ENCODE measurements at regions not wholly inside any gene's neighbourhood (a gene's known extent, or its start where the extent isn't known, plus 50 kb on each side); places are given as distances from the start of the nearest gene placed in this dataset.

- Mint-ChIP-seq H3K4me3 (ENCODE audit: unreplicated experiment) (no peak overlapping the region), H3K27me3 (ENCODE audit: insufficient read depth, unreplicated experiment) (no peaks in the 10 kb centered on the region), H3K36me3 (ENCODE audit: insufficient read depth, unreplicated experiment) (no peaks in the 10 kb centered on the region), H3K9me3 (ENCODE audit: unreplicated experiment) (peaks cover 15% of the 10 kb centered on the region), H3K27ac (ENCODE audit: unreplicated experiment) (no peak overlapping the region), H3K4me1 (ENCODE audit: low read depth, unreplicated experiment) (no peaks in the 10 kb centered on the region)
- TF ChIP-seq CTCF (IDR thresholded peaks at IDR 0.05; ENCODE audit: insufficient read depth in 1 of 2, low read depth in 1 of 2, low read length in 1 of 2, severe bottlenecking in 1 of 2, unreplicated experiment in 1 of 2): no peak
- Histone ChIP-seq H3K4me3 (ENCODE audit: low read depth, low read length) (no peak overlapping the region), H3K4me1 (no peaks in the 10 kb centered on the region), H3K36me3 (ENCODE audit: control insufficient read depth, insufficient read depth, low read length) (no peaks in the 10 kb centered on the region), H3K9me3 (peaks cover 4% of the 10 kb centered on the region; the same call in 1 of the 2 replicates), H3K27me3 (replicated peaks; ENCODE audit: control insufficient read depth, insufficient read depth, low read length) (no peaks in the 10 kb centered on the region)
- intact Hi-C loops (cut with micrococcal nuclease; ENCODE audit: unreplicated experiment): no loop called here
- DNase-seq: no peak
- ChIA-PET CTCF (no interaction called here), POLR2A (no interaction called here)
- BruUV-seq (replicated peaks): no TSS peak
These were observed 916.6 kb upstream of the CELF2 start for GRCh38 chr10:10101106-10101505.

DNA sequence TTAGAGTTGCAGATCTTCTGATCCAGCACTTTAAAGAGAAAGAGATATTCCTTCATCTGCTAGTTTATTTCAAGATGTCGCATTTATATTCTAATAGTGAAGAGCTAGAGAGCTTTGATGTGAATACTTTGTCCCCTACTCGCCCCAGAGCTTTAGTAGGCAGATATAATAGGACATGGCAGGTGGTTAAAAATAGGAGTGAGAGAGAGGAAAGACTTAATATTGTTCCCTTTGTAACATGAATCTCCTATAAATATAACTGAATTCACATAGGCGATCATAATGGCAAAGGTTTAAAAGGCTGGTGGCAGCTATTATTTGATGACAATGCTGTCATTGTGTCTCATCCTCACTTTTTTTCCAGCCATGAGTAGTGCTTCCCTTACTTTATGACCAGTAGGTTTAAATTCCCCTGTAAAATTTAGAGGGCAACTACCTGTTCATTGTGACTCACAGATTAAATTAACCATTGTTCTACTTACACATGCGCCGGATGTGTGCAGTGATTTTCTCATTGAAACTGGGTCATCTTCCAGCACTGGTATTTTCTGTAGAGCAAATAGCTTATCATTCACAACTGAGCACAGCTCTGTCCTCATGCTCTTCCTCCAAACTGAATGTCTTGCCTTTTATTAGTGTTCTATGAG, 906.7 kb upstream of the CELF2 start:
- no TSS peak for BruUV-seq (replicated peaks)
- Histone ChIP-seq H3K27me3 (replicated peaks; ENCODE audit: control insufficient read depth, insufficient read depth, low read length) (no peaks in the 10 kb centered on the region), H3K36me3 (ENCODE audit: control insufficient read depth, insufficient read depth, low read length) (no peaks in the 10 kb centered on the region), H3K4me3 (ENCODE audit: low read depth, low read length) (no peak overlapping the region), H3K4me1 (no peaks in the 10 kb centered on the region), H3K9me3 (0 out of 2 replicates have a peak, but pooled peaks cover 3% of the 10 kb centered on the region)
- POLR2A ChIA-PET: no interaction called here
- H3K27me3 Mint-ChIP-seq (ENCODE audit: insufficient read depth, unreplicated experiment): no peaks in the 10 kb centered on the region
- no peak overlapping the region for H3K4me3 Mint-ChIP-seq (ENCODE audit: unreplicated experiment)
- no peaks in the 10 kb centered on the region for H3K4me1 Mint-ChIP-seq (ENCODE audit: low read depth, unreplicated experiment)
- no peak for TF ChIP-seq CTCF (IDR thresholded peaks at IDR 0.05; ENCODE audit: insufficient read depth in 1 of 2, low read depth in 1 of 2, low read length in 1 of 2, severe bottlenecking in 1 of 2, unreplicated experiment in 1 of 2)
- no peak for DNase-seq
- CTCF ChIA-PET: no interaction called here
- peaks cover 18% of the 10 kb centered on the region for H3K9me3 Mint-ChIP-seq (ENCODE audit: unreplicated experiment)
- H3K36me3 Mint-ChIP-seq (ENCODE audit: insufficient read depth, unreplicated experiment): no peaks in the 10 kb centered on the region
- no peak overlapping the region for H3K27ac Mint-ChIP-seq (ENCODE audit: unreplicated experiment)
- intact Hi-C loops (cut with micrococcal nuclease; ENCODE audit: unreplicated experiment): no loop called here

DNA sequence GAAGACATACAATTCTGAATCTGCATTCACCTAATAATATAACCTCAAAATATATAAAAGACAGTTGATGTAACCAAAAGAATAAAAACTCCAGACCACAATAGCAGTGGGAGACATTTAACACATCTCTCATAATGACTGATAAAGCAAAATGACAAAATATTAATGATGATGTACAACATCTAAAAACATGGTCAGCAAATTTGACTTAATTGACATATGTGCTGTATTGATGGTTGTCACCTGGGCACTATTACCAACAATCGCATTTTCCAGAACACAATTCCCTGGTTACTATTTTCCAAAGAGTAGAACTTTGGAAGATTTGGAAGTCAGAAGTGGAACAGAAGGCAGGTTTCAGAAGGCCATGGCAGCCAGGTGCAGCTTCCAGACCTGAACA, 899.5 kb upstream of the CELF2 start:
- no peak overlapping the region for H3K4me3 ChIP-seq (ENCODE audit: low read depth, low read length)
- BruUV-seq (replicated peaks): no TSS peak
- ChIA-PET CTCF (no interaction called here), POLR2A (no interaction called here)
- H3K27me3 ChIP-seq (replicated peaks; ENCODE audit: control insufficient read depth, insufficient read depth, low read length): no peaks in the 10 kb centered on the region
- no peaks in the 10 kb centered on the region for H3K36me3 Mint-ChIP-seq (ENCODE audit: insufficient read depth, unreplicated experiment)
- no peaks in the 10 kb centered on the region for H3K4me1 ChIP-seq
- H3K27ac Mint-ChIP-seq (ENCODE audit: unreplicated experiment): no peak overlapping the region
- no peak overlapping the region for H3K4me3 Mint-ChIP-seq (ENCODE audit: unreplicated experiment)
- peaks cover 40% of the 10 kb centered on the region for H3K9me3 Mint-ChIP-seq (ENCODE audit: unreplicated experiment)
- DNase-seq: no peak
- H3K9me3 ChIP-seq: peaks cover 10% of the 10 kb centered on the region; the same call in 1 of the 2 replicates
- no peak for TF ChIP-seq CTCF (IDR thresholded peaks at IDR 0.05; ENCODE audit: insufficient read depth in 1 of 2, low read depth in 1 of 2, low read length in 1 of 2, severe bottlenecking in 1 of 2, unreplicated experiment in 1 of 2)
- no peaks in the 10 kb centered on the region for H3K4me1 Mint-ChIP-seq (ENCODE audit: low read depth, unreplicated experiment)
- no peaks in the 10 kb centered on the region for H3K27me3 Mint-ChIP-seq (ENCODE audit: insufficient read depth, unreplicated experiment)
- intact Hi-C loops (cut with micrococcal nuclease; ENCODE audit: unreplicated experiment): no loop called here
- no peaks in the 10 kb centered on the region for H3K36me3 ChIP-seq (ENCODE audit: control insufficient read depth, insufficient read depth, low read length)
